ENCODE measurements at regions not wholly inside any gene's neighbourhood (a gene's known extent, or its start where the extent isn't known, plus 50 kb on each side); places are given as distances from the start of the nearest gene placed in this dataset.

DNA sequence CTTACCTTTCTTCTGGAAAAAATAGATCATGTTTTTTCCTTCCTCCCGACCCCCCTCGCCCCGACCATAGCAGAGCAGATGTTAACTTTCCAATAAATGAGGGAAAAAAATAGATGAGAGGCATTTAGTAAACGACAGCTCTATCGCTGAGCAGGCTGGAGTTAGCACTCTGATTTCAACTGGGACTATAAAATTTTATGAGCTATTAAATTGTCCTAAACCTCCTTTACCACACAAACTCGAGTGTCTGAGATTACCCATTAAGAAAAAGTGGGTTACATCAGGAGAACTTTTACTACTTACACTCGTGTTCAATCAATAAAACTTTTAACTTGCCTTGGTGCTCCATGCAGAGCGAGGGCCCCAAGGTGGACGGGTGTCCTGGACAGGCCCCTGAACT, 59.8 kb upstream of the RNU6ATAC start:
- TF ChIP-seq, protein P1, sequence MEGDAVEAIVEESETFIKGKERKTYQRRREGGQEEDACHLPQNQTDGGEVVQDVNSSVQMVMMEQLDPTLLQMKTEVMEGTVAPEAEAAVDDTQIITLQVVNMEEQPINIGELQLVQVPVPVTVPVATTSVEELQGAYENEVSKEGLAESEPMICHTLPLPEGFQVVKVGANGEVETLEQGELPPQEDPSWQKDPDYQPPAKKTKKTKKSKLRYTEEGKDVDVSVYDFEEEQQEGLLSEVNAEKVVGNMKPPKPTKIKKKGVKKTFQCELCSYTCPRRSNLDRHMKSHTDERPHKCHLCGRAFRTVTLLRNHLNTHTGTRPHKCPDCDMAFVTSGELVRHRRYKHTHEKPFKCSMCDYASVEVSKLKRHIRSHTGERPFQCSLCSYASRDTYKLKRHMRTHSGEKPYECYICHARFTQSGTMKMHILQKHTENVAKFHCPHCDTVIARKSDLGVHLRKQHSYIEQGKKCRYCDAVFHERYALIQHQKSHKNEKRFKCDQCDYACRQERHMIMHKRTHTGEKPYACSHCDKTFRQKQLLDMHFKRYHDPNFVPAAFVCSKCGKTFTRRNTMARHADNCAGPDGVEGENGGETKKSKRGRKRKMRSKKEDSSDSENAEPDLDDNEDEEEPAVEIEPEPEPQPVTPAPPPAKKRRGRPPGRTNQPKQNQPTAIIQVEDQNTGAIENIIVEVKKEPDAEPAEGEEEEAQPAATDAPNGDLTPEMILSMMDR (IDR thresholded peaks at IDR 0.05): no peak
- TF ChIP-seq ZFX (IDR thresholded peaks at IDR 0.05; ENCODE audit: borderline replicate concordance): no peak

Data from 22Rv1 (cell line).